Renal pelvis (tissue), 1 donor: ENCODE measurements at regions not wholly inside any gene's neighbourhood (a gene's known extent, or its start where the extent isn't known, plus 50 kb on each side); places are given as distances from the start of the nearest gene placed in this dataset.
A peak's percentile ranks its signal among the peaks of the same experiment; 100 is the strongest.

Source experiments
- DNase-seq: peaks from one replicate; pipeline ENCODE4 v3.0.0-alpha.2; 2013

DNA sequence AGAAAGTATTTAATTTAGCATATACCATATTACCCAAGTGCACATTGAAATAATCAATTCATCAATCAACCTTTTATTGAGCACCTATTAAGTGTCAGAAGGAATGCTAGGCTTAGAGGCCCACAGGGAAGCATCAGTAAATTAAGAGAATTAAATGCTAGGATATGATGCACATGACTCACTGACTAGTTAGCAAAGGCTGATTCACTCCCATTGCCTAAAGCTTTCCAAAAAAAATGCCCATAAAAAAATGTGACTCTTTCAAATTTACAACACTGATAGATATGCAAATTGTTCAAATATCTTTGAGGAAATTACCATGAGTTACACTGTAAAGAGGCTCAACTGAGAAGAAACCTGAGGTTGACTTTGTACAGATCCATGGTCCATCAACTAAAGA is 883.3 kb downstream of the CDH11 start:
- no peak for DNase-seq

DNA sequence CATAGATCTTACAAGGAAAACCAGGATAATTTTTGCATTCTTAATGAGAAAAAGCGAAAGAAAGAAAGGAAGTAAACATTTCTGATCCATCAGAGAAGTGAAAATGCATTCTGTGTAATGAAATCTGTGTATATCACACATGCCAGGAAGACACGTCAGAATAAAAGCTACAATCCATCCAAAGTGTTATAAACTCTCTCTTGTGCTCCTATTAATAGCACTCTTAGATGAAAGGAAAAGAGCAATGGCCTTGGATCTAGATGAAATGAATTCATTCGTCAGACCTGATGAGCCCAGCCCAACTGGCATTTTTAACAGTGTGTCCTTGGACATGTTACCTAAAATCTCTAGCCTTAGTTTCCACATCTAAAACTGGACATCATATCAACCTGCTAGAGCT is 885.5 kb downstream of the CDH11 start:
- no peak for DNase-seq

- no peak for DNase-seq
These were observed 887.7 kb downstream of the CDH11 start for GRCh38 chr16:64234200-64234599.

DNA sequence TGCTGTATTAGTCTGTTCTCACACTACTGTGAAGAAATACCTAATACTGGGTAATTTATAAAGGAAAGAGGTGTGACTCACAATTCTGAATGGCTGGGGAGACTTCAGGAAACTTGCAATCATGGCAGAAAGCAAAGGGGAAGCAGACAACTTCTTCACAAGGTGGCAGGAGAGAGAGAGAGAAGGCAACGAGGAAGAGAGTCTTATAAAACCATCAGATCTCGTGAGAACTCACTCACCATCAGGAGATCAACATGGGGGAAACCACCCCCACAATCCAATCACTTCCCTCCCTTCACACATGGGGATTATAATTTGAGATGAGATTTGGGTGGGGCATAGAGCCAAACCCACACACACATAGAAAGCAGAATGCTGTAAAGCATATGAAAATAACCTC is 896.2 kb downstream of the CDH11 start:
- DNase-seq = no peak

DNA sequence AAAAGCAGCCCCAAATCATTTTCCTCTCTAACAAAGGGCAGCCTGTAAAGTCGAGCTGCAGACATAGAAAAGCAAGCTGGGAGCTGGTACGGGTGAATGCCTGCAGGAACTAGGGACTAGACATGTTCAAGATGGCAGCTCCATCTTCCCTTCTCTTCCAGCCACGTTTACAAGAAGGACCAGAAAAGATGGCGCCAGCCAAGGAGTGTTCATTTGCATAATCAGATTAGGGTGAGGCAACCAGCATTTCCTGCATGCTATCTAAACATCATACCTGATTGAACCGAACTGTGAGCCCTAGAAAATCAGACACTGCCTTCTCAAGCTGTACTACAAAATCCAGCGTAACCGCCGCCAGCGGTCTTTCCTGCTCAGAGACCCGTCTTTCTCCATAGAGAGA is 896.8 kb downstream of the CDH11 start:
- DNase-seq = no peak

DNA sequence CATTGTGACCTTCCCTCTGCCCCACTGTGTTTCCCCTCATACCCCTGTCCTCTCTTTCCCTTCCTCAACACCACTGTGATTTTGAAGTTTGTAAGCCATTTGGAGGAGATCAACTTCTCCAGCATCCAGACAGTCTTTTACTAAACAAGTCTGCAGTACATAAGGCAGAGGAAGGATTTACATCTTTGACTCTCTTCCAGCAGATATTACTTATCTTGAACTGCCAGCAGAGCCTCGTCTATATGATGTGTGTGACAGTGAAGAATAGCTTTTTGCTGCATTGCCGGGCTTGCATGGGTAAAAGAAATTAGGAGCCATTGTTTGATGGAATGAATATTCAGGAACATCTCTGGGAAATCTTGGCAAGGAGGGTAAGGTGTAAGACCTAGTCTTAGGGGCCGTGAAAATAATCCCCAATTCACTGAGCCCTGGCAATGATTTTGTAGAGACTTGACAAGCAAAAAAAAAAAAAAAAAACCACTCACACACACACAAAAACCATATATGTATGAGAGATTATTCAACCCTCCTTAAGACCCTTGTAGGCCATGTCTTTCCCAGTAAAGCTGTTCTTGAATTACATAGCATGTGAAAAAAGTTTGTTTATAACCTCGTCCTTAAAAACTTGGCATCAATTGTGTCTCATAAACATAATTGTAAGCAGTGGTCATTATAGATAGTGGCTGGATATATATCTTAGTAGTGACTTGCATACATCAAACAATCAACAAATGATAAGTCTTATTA is 903.9 kb downstream of the CDH11 start:
- DNase-seq = peak; percentile 8

- DNase-seq = no peak
These were observed 906.1 kb downstream of the CDH11 start for GRCh38 chr16:64215730-64216129.

DNA sequence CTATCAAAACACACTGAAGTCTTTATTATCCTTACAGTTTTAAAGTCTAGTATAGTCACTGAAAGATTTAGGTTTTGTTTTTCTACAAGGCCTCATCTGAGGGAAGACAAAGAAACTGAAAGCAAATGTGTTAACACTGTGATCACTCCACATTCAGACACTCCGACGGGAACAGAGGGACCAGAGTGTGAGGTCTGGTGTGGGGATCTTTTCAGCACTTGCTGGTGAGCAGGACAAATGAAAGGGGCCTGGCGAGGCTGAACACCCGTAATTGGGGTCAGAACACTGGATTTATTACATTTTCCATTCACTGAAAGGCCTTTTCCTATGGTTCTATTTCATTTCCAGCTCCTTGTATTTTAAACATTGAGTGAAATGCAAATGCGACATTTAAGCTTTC is 910.5 kb downstream of the CDH11 start:
- peak; percentile 16 for DNase-seq

- DNase-seq = no peak
These were observed 915.0 kb downstream of the CDH11 start for GRCh38 chr16:64206862-64207261.

DNA sequence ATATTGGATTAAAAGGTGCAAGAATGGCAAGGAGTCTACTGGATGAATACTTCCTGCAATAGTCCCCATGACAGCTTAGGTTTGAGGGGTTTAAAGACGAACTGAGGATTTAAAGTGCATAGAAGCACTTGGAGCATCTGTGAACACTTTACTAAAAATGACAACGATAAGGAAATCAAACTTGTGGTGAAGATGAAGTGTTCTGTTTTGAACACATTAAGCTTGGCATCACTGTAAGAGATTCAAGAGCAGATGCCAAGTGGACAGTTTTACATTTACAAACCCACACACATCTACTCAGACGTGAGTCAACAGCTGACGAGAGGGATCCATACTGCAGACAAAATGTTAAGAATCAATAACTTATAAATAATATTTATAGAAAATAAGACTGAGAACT is 918.7 kb downstream of the CDH11 start:
- no peak for DNase-seq

GRCh38 chr16:64202571-64202970 is 919.3 kb downstream of the CDH11 start:
- no peak for DNase-seq

GRCh38 chr16:64196444-64196843 is 925.4 kb downstream of the CDH11 start:
- no peak for DNase-seq

GRCh38 chr16:64185954-64186353 is 935.9 kb downstream of the CDH11 start:
- DNase-seq = no peak

- DNase-seq = no peak
These were observed 937.7 kb downstream of the CDH11 start for GRCh38 chr16:64184156-64184555.

GRCh38 chr16:64182985-64183384 is 938.9 kb downstream of the CDH11 start:
- no peak for DNase-seq

GRCh38 chr16:64181271-64181925 is 940.5 kb downstream of the CDH11 start:
- no peak for DNase-seq

- no peak for DNase-seq
These were observed 941.5 kb downstream of the CDH11 start for GRCh38 chr16:64180136-64180900.

DNA sequence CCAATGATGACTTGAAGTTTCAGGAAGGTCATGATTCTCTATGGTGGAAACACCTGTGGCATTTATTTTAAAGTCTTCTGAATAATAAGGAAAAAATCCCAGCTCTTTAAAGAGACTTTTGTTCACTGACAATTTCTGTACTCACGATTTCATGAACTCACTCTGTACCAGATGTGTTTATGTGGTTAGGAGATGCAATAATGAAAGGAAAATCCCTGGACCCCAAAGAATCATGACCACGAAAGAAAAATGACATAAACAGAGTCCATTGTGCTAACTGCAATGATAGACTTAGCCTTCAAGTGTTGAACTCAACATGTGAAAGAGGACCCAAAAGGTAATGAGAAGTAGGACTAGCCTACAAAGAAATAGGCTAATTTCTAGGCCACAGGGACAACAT is 947.5 kb downstream of the CDH11 start:
- no peak for DNase-seq

GRCh38 chr16:64172652-64173051 is 949.2 kb downstream of the CDH11 start:
- no peak for DNase-seq

- no peak for DNase-seq
These were observed 949.6 kb downstream of the CDH11 start for GRCh38 chr16:64172226-64172625.

- DNase-seq = no peak
These were observed 950.2 kb downstream of the CDH11 start for GRCh38 chr16:64171632-64172031.

GRCh38 chr16:64168371-64168770 is 953.5 kb downstream of the CDH11 start:
- no peak for DNase-seq

- no peak for DNase-seq
These were observed 953.9 kb downstream of the CDH11 start for GRCh38 chr16:64167936-64168335.
